ENCODE measurements at regions not wholly inside any gene's neighbourhood (a gene's known extent, or its start where the extent isn't known, plus 50 kb on each side); places are given as distances from the start of the nearest gene placed in this dataset.

GRCh38 chr6:84492241-84493165, 265.1 kb upstream of the CEP162 start:
- no peak for DNase-seq (ENCODE audit: low spot score in 2 of 2, unreplicated experiment in 2 of 2)
- TF ChIP-seq, protein P1, sequence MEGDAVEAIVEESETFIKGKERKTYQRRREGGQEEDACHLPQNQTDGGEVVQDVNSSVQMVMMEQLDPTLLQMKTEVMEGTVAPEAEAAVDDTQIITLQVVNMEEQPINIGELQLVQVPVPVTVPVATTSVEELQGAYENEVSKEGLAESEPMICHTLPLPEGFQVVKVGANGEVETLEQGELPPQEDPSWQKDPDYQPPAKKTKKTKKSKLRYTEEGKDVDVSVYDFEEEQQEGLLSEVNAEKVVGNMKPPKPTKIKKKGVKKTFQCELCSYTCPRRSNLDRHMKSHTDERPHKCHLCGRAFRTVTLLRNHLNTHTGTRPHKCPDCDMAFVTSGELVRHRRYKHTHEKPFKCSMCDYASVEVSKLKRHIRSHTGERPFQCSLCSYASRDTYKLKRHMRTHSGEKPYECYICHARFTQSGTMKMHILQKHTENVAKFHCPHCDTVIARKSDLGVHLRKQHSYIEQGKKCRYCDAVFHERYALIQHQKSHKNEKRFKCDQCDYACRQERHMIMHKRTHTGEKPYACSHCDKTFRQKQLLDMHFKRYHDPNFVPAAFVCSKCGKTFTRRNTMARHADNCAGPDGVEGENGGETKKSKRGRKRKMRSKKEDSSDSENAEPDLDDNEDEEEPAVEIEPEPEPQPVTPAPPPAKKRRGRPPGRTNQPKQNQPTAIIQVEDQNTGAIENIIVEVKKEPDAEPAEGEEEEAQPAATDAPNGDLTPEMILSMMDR (IDR thresholded peaks at IDR 0.05; ENCODE audit: unreplicated experiment), result no peak

GRCh38 chr6:84489598-84489997, 262.2 kb upstream of the CEP162 start:
- Mint-ChIP-seq H3K4me1 (peaks cover 20% of the 10 kb centered on the region), H3K36me3 (peaks cover 8% of the 10 kb centered on the region), H3K27me3 (ENCODE audit: low read depth) (no peaks in the 10 kb centered on the region), H3K4me3 (no peak overlapping the region), H3K9me3 (peaks cover 34% of the 10 kb centered on the region), H3K27ac (no peak overlapping the region)
- TF ChIP-seq, protein P1 (IDR thresholded peaks at IDR 0.05; ENCODE audit: unreplicated experiment), result no peak
- DNase-seq (ENCODE audit: low spot score in 2 of 2, unreplicated experiment in 2 of 2), result no peak

More at GRCh38 chr6:84492241-84493165, 265.1 kb upstream of the CEP162 start:
- H3K4me1 Mint-ChIP-seq, result peaks cover 40% of the 10 kb centered on the region
- no peak overlapping the region for H3K4me3 Mint-ChIP-seq
- no peaks in the 10 kb centered on the region for H3K27me3 Mint-ChIP-seq (ENCODE audit: low read depth)
- peaks cover 6% of the 10 kb centered on the region for H3K36me3 Mint-ChIP-seq
- H3K9me3 Mint-ChIP-seq, result peaks cover 20% of the 10 kb centered on the region
- H3K27ac Mint-ChIP-seq, result peak overlapping the region; percentile 22

DNA sequence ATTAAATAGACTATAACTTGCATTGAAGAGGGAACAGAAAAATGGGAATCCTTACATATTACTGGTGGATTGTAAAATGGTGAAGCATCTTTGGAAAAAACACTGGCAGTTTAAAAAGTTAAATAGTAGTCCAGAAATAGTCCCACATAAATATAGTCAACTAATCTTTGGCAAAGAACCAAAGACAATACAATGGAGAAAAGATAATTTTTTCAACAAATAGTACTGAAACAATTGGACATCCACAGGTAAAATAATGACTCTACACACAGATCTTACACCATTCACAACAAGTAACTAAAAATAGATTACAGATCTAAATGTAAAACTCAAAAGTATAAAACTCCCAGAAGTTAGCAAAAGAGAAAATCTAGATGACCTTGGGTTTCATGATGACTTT, 259.1 kb upstream of the CEP162 start:
- Mint-ChIP-seq H3K27me3 (ENCODE audit: low read depth) (no peaks in the 10 kb centered on the region), H3K4me3 (no peak overlapping the region), H3K9me3 (peaks cover 62% of the 10 kb centered on the region), H3K4me1 (peaks cover 3% of the 10 kb centered on the region), H3K27ac (no peak overlapping the region), H3K36me3 (peaks cover 8% of the 10 kb centered on the region)
- TF ChIP-seq, protein P1 (IDR thresholded peaks at IDR 0.05; ENCODE audit: unreplicated experiment), result no peak
- no peak for DNase-seq (ENCODE audit: low spot score in 2 of 2, unreplicated experiment in 2 of 2)

- TF ChIP-seq, protein P1 (IDR thresholded peaks at IDR 0.05; ENCODE audit: unreplicated experiment), result no peak
- Mint-ChIP-seq H3K27me3 (ENCODE audit: low read depth) (peaks cover 12% of the 10 kb centered on the region), H3K4me3 (no peak overlapping the region), H3K27ac (no peak overlapping the region), H3K9me3 (peaks cover 19% of the 10 kb centered on the region), H3K36me3 (no peaks in the 10 kb centered on the region), H3K4me1 (no peaks in the 10 kb centered on the region)
- DNase-seq (ENCODE audit: low spot score in 2 of 2, unreplicated experiment in 2 of 2), result no peak
Measured at GRCh38 chr6:84469144-84469543, 241.7 kb upstream of the CEP162 start.

GRCh38 chr6:84467296-84467695, 239.9 kb upstream of the CEP162 start:
- no peak for DNase-seq (ENCODE audit: low spot score in 2 of 2, unreplicated experiment in 2 of 2)
- Mint-ChIP-seq H3K4me1 (peaks cover 2% of the 10 kb centered on the region), H3K9me3 (peaks cover 8% of the 10 kb centered on the region), H3K27me3 (ENCODE audit: low read depth) (peaks cover 12% of the 10 kb centered on the region), H3K27ac (no peak overlapping the region), H3K4me3 (no peak overlapping the region), H3K36me3 (no peaks in the 10 kb centered on the region)
- TF ChIP-seq, protein P1 (IDR thresholded peaks at IDR 0.05; ENCODE audit: unreplicated experiment), result no peak

Measured in mesothelial cell of epicardium (in vitro differentiated cells).